ENCODE measurements at regions not wholly inside any gene's neighbourhood (a gene's known extent, or its start where the extent isn't known, plus 50 kb on each side); places are given as distances from the start of the nearest gene placed in this dataset.
"Not testable (repeated sequence)": the region's sequence is repeated elsewhere in the genome, so short reads cannot be mapped to it uniquely, and the experiment has no call there.

DNA sequence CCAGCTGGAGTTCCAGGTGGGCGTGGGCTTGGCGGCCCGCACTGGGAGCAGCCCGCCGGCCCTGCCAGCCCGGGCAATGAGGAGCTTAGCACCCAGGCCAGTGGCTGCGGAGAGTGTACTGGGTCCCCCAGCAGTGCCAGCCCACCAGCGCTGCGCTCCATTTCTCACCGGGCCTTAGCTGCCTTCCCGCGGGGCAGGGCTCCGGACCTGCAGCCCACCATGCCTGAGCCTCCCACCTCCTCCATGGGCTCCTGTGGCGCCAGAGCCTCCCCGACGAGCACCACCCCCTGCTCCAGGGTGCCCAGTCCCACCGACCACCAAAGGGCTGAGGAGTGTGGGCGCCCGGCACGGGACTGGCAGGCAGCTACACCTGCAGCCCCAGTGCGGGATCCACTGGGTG lies 1075.3 kb downstream of the SI start:
- TF ChIP-seq, protein P1, sequence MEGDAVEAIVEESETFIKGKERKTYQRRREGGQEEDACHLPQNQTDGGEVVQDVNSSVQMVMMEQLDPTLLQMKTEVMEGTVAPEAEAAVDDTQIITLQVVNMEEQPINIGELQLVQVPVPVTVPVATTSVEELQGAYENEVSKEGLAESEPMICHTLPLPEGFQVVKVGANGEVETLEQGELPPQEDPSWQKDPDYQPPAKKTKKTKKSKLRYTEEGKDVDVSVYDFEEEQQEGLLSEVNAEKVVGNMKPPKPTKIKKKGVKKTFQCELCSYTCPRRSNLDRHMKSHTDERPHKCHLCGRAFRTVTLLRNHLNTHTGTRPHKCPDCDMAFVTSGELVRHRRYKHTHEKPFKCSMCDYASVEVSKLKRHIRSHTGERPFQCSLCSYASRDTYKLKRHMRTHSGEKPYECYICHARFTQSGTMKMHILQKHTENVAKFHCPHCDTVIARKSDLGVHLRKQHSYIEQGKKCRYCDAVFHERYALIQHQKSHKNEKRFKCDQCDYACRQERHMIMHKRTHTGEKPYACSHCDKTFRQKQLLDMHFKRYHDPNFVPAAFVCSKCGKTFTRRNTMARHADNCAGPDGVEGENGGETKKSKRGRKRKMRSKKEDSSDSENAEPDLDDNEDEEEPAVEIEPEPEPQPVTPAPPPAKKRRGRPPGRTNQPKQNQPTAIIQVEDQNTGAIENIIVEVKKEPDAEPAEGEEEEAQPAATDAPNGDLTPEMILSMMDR (IDR thresholded peaks at IDR 0.05) = not testable (repeated sequence)
- not testable (repeated sequence) for TF ChIP-seq POLR2A (IDR thresholded peaks at IDR 0.05)

Data from heart left ventricle (tissue), 13 donors.